Neural cell (in vitro differentiated cells): ENCODE measurements at regions not wholly inside any gene's neighbourhood (a gene's known extent, or its start where the extent isn't known, plus 50 kb on each side); places are given as distances from the start of the nearest gene placed in this dataset.

ENCODE experiments used
- EP300 ChIP-seq: fragments of 450-650 bp; conservative IDR thresholded peaks from 2 replicates; pipeline ENCODE4 v1.6.1; 2014; ENCODE audit warnings: antibody characterized with exemption, mild to moderate bottlenecking, moderate library complexity; ENCODE audit not compliant: poor library complexity, severe bottlenecking
- EZH2 ChIP-seq: fragments of 200-600, 300-800 bp; shearing (Covaris generic), sonication (generic); IDR thresholded peaks from 2 replicates; pipeline ENCODE4 v1.6.1; 2014; ENCODE audit warnings: antibody characterized with exemption, low read length, borderline replicate concordance, mild to moderate bottlenecking; ENCODE audit not compliant: insufficient read depth, poor library complexity, severe bottlenecking
- MXI1 ChIP-seq: fragments of 450-650 bp; conservative IDR thresholded peaks from 2 replicates; pipeline ENCODE4 v1.6.1; 2014; ENCODE audit warnings: antibody characterized with exemption, mild to moderate bottlenecking; ENCODE audit not compliant: poor library complexity, severe bottlenecking
- POLR2AphosphoS5 ChIP-seq: IDR thresholded peaks from 2 replicates; pipeline ENCODE4 v1.6.1; 2012
- TF ChIP-seq, protein P1 (sequence below): fragments of 450-650 bp; IDR thresholded peaks from 2 replicates; pipeline ENCODE4 v1.5.1; 2014; ENCODE audit warnings: antibody characterized with exemption, mild to moderate bottlenecking, moderate library complexity; ENCODE audit not compliant: poor library complexity, severe bottlenecking
- TF ChIP-seq, protein P2 (sequence below): IDR thresholded peaks from 2 replicates; pipeline ENCODE4 v1.6.1; 2012; ENCODE audit warnings: borderline replicate concordance

DNA sequence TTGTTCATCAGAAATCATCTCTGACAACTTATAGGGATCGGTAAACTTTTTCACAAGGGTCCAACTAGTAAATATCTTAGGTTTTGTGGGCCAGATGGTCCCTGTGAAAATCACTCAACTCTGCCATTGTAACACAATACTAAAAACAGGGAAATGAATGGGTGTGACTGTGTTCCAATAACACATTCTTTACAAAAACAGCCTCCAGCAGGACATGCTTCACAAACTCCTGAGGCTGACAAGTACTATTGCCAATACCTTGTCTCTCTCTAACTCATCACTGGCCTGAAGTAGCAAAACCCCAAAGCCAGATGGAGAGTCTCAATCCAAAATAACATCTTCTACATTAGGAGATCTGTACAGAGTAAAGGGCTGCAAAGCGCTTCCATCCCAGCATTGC, 312.3 kb downstream of the TOX3 start:
- no peak for TF ChIP-seq POLR2AphosphoS5
- TF ChIP-seq, protein P1, sequence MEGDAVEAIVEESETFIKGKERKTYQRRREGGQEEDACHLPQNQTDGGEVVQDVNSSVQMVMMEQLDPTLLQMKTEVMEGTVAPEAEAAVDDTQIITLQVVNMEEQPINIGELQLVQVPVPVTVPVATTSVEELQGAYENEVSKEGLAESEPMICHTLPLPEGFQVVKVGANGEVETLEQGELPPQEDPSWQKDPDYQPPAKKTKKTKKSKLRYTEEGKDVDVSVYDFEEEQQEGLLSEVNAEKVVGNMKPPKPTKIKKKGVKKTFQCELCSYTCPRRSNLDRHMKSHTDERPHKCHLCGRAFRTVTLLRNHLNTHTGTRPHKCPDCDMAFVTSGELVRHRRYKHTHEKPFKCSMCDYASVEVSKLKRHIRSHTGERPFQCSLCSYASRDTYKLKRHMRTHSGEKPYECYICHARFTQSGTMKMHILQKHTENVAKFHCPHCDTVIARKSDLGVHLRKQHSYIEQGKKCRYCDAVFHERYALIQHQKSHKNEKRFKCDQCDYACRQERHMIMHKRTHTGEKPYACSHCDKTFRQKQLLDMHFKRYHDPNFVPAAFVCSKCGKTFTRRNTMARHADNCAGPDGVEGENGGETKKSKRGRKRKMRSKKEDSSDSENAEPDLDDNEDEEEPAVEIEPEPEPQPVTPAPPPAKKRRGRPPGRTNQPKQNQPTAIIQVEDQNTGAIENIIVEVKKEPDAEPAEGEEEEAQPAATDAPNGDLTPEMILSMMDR, result no peak
- TF ChIP-seq, protein P2, sequence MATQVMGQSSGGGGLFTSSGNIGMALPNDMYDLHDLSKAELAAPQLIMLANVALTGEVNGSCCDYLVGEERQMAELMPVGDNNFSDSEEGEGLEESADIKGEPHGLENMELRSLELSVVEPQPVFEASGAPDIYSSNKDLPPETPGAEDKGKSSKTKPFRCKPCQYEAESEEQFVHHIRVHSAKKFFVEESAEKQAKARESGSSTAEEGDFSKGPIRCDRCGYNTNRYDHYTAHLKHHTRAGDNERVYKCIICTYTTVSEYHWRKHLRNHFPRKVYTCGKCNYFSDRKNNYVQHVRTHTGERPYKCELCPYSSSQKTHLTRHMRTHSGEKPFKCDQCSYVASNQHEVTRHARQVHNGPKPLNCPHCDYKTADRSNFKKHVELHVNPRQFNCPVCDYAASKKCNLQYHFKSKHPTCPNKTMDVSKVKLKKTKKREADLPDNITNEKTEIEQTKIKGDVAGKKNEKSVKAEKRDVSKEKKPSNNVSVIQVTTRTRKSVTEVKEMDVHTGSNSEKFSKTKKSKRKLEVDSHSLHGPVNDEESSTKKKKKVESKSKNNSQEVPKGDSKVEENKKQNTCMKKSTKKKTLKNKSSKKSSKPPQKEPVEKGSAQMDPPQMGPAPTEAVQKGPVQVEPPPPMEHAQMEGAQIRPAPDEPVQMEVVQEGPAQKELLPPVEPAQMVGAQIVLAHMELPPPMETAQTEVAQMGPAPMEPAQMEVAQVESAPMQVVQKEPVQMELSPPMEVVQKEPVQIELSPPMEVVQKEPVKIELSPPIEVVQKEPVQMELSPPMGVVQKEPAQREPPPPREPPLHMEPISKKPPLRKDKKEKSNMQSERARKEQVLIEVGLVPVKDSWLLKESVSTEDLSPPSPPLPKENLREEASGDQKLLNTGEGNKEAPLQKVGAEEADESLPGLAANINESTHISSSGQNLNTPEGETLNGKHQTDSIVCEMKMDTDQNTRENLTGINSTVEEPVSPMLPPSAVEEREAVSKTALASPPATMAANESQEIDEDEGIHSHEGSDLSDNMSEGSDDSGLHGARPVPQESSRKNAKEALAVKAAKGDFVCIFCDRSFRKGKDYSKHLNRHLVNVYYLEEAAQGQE, result no peak
- TF ChIP-seq EP300, result no peak
- no peak for TF ChIP-seq MXI1
- no peak for TF ChIP-seq EZH2
